ENCODE measurements at regions not wholly inside any gene's neighbourhood (a gene's known extent, or its start where the extent isn't known, plus 50 kb on each side); places are given as distances from the start of the nearest gene placed in this dataset.

GRCh38 chr12:5301539-5301938 is 130.4 kb upstream of the NTF3 start:
- Histone ChIP-seq H3K27me3 (ENCODE audit: control insufficient read depth, insufficient read depth, low read length) (no peaks in the 10 kb centered on the region), H3K36me3 (ENCODE audit: control insufficient read depth, insufficient read depth, low read length) (no peaks in the 10 kb centered on the region), H3K4me3 (ENCODE audit: low read length) (no peak overlapping the region), H3K9me3 (ENCODE audit: control insufficient read depth, low read depth, low read length) (no peaks in the 10 kb centered on the region), H3K27ac (ENCODE audit: low read length) (no peak overlapping the region), H3K4me1 (ENCODE audit: control insufficient read depth, insufficient read depth, low read length) (peaks cover 13% of the 10 kb centered on the region)
- peak in 1 of 2 donors; percentile 14 for DNase-seq

GRCh38 chr12:5305425-5305824 is 126.5 kb upstream of the NTF3 start:
- Histone ChIP-seq H3K4me1 (ENCODE audit: control insufficient read depth, insufficient read depth, low read length) (peaks cover 22% of the 10 kb centered on the region), H3K27me3 (ENCODE audit: control insufficient read depth, insufficient read depth, low read length) (no peaks in the 10 kb centered on the region), H3K4me3 (ENCODE audit: low read length) (no peak overlapping the region), H3K27ac (ENCODE audit: low read length) (no peak overlapping the region), H3K9me3 (ENCODE audit: control insufficient read depth, low read depth, low read length) (no peaks in the 10 kb centered on the region), H3K36me3 (ENCODE audit: control insufficient read depth, insufficient read depth, low read length) (no peaks in the 10 kb centered on the region)
- no CpG with 5 or more reads among the region's 7 CpGs for WGBS (ENCODE audit: insufficient coverage, low lambda C conversion rate)
- DNase-seq = no peak

GRCh38 chr12:5305886-5306545 is 125.9 kb upstream of the NTF3 start:
- peak; percentile 65 to 74 for DNase-seq
- 8% methylated on average over 2 of the region's 4 CpGs for WGBS (ENCODE audit: insufficient coverage, low lambda C conversion rate)
- Histone ChIP-seq H3K27me3 (ENCODE audit: control insufficient read depth, insufficient read depth, low read length) (no peaks in the 10 kb centered on the region), H3K9me3 (ENCODE audit: control insufficient read depth, low read depth, low read length) (no peaks in the 10 kb centered on the region), H3K36me3 (ENCODE audit: control insufficient read depth, insufficient read depth, low read length) (no peaks in the 10 kb centered on the region), H3K4me1 (ENCODE audit: control insufficient read depth, insufficient read depth, low read length) (peaks cover 22% of the 10 kb centered on the region), H3K4me3 (ENCODE audit: low read length) (no peak overlapping the region), H3K27ac (ENCODE audit: low read length) (peak overlapping the region; percentile 7)

- peaks cover 19% of the 10 kb centered on the region for H3K4me1 ChIP-seq (ENCODE audit: control insufficient read depth, insufficient read depth, low read length)
- H3K36me3 ChIP-seq (ENCODE audit: control insufficient read depth, insufficient read depth, low read length) = no peaks in the 10 kb centered on the region
- H3K4me3 ChIP-seq (ENCODE audit: low read length) = no peak overlapping the region
- DNase-seq = peak; percentile 26 to 66
- no CpG with 5 or more reads among the region's 3 CpGs for WGBS (ENCODE audit: insufficient coverage, low lambda C conversion rate)
- no peaks in the 10 kb centered on the region for H3K27me3 ChIP-seq (ENCODE audit: control insufficient read depth, insufficient read depth, low read length)
- no peaks in the 10 kb centered on the region for H3K9me3 ChIP-seq (ENCODE audit: control insufficient read depth, low read depth, low read length)
- peak overlapping the region; percentile 23 for H3K27ac ChIP-seq (ENCODE audit: low read length)
These were observed 124.8 kb upstream of the NTF3 start for GRCh38 chr12:5307065-5307464.

- DNase-seq = no peak
- Histone ChIP-seq H3K4me1 (ENCODE audit: control insufficient read depth, insufficient read depth, low read length) (peaks cover 19% of the 10 kb centered on the region), H3K27me3 (ENCODE audit: control insufficient read depth, insufficient read depth, low read length) (no peaks in the 10 kb centered on the region), H3K4me3 (ENCODE audit: low read length) (no peak overlapping the region), H3K9me3 (ENCODE audit: control insufficient read depth, low read depth, low read length) (no peaks in the 10 kb centered on the region), H3K27ac (ENCODE audit: low read length) (no peak overlapping the region), H3K36me3 (ENCODE audit: control insufficient read depth, insufficient read depth, low read length) (no peaks in the 10 kb centered on the region)
These were observed 123.7 kb upstream of the NTF3 start for GRCh38 chr12:5308216-5308615.

- H3K36me3 ChIP-seq (ENCODE audit: control insufficient read depth, insufficient read depth, low read length) = no peaks in the 10 kb centered on the region
- H3K27me3 ChIP-seq (ENCODE audit: control insufficient read depth, insufficient read depth, low read length) = no peaks in the 10 kb centered on the region
- H3K9me3 ChIP-seq (ENCODE audit: control insufficient read depth, low read depth, low read length) = peaks cover 3% of the 10 kb centered on the region
- no peak overlapping the region for H3K4me3 ChIP-seq (ENCODE audit: low read length)
- 90% methylated on average over 2 of the region's 8 CpGs for WGBS (ENCODE audit: insufficient coverage, low lambda C conversion rate)
- DNase-seq = no peak
- no peak overlapping the region for H3K27ac ChIP-seq (ENCODE audit: low read length)
- H3K4me1 ChIP-seq (ENCODE audit: control insufficient read depth, insufficient read depth, low read length) = peaks cover 19% of the 10 kb centered on the region
These were observed 122.9 kb upstream of the NTF3 start for GRCh38 chr12:5308996-5309395.

- H3K27ac ChIP-seq (ENCODE audit: low read length) = no peak overlapping the region
- DNase-seq = peak in 1 of 2 donors; percentile 48
- H3K27me3 ChIP-seq (ENCODE audit: control insufficient read depth, insufficient read depth, low read length) = no peaks in the 10 kb centered on the region
- 8% methylated on average over 2 of the region's 8 CpGs for WGBS (ENCODE audit: insufficient coverage, low lambda C conversion rate)
- H3K4me1 ChIP-seq (ENCODE audit: control insufficient read depth, insufficient read depth, low read length) = peaks cover 19% of the 10 kb centered on the region
- peaks cover 4% of the 10 kb centered on the region for H3K9me3 ChIP-seq (ENCODE audit: control insufficient read depth, low read depth, low read length)
- no peaks in the 10 kb centered on the region for H3K36me3 ChIP-seq (ENCODE audit: control insufficient read depth, insufficient read depth, low read length)
- no peak overlapping the region for H3K4me3 ChIP-seq (ENCODE audit: low read length)
These were observed 122.3 kb upstream of the NTF3 start for GRCh38 chr12:5309654-5310053.

GRCh38 chr12:5310151-5310550 is 121.8 kb upstream of the NTF3 start:
- Histone ChIP-seq H3K4me1 (ENCODE audit: control insufficient read depth, insufficient read depth, low read length) (peaks cover 19% of the 10 kb centered on the region), H3K27ac (ENCODE audit: low read length) (no peak overlapping the region), H3K36me3 (ENCODE audit: control insufficient read depth, insufficient read depth, low read length) (no peaks in the 10 kb centered on the region), H3K27me3 (ENCODE audit: control insufficient read depth, insufficient read depth, low read length) (no peaks in the 10 kb centered on the region), H3K4me3 (ENCODE audit: low read length) (no peak overlapping the region), H3K9me3 (ENCODE audit: control insufficient read depth, low read depth, low read length) (peaks cover 4% of the 10 kb centered on the region)
- no CpG with 5 or more reads among the region's 1 CpG for WGBS (ENCODE audit: insufficient coverage, low lambda C conversion rate)
- no peak for DNase-seq

GRCh38 chr12:5317556-5317955 is 114.4 kb upstream of the NTF3 start:
- H3K27ac ChIP-seq (ENCODE audit: low read length) = no peak overlapping the region
- no peak overlapping the region for H3K4me3 ChIP-seq (ENCODE audit: low read length)
- no peak for DNase-seq

GRCh38 chr12:5318874-5319273 is 113.0 kb upstream of the NTF3 start:
- Histone ChIP-seq H3K36me3 (ENCODE audit: control insufficient read depth, insufficient read depth, low read length) (no peaks in the 10 kb centered on the region), H3K9me3 (ENCODE audit: control insufficient read depth, low read depth, low read length) (peaks cover 2% of the 10 kb centered on the region), H3K27ac (ENCODE audit: low read length) (peak overlapping the region; percentile 60), H3K27me3 (ENCODE audit: control insufficient read depth, insufficient read depth, low read length) (no peaks in the 10 kb centered on the region), H3K4me3 (ENCODE audit: low read length) (no peak overlapping the region), H3K4me1 (ENCODE audit: control insufficient read depth, insufficient read depth, low read length) (peaks cover 11% of the 10 kb centered on the region)
- peak; percentile 80 to 87 for DNase-seq

More at GRCh38 chr12:5317556-5317955, 114.4 kb upstream of the NTF3 start:
- H3K9me3 ChIP-seq (ENCODE audit: control insufficient read depth, low read depth, low read length) = peaks cover 4% of the 10 kb centered on the region
- no peaks in the 10 kb centered on the region for H3K36me3 ChIP-seq (ENCODE audit: control insufficient read depth, insufficient read depth, low read length)
- peaks cover 11% of the 10 kb centered on the region for H3K4me1 ChIP-seq (ENCODE audit: control insufficient read depth, insufficient read depth, low read length)
- no peaks in the 10 kb centered on the region for H3K27me3 ChIP-seq (ENCODE audit: control insufficient read depth, insufficient read depth, low read length)

- DNase-seq = no peak
- WGBS (ENCODE audit: insufficient coverage, low lambda C conversion rate) = 55% methylated on average over 2 of the region's 7 CpGs
- no peaks in the 10 kb centered on the region for H3K36me3 ChIP-seq (ENCODE audit: control insufficient read depth, insufficient read depth, low read length)
- no peaks in the 10 kb centered on the region for H3K9me3 ChIP-seq (ENCODE audit: control insufficient read depth, low read depth, low read length)
- H3K4me3 ChIP-seq (ENCODE audit: low read length) = no peak overlapping the region
- H3K4me1 ChIP-seq (ENCODE audit: control insufficient read depth, insufficient read depth, low read length) = no peaks in the 10 kb centered on the region
- no peaks in the 10 kb centered on the region for H3K27me3 ChIP-seq (ENCODE audit: control insufficient read depth, insufficient read depth, low read length)
- H3K27ac ChIP-seq (ENCODE audit: low read length) = no peak overlapping the region
These were observed 103.0 kb upstream of the NTF3 start for GRCh38 chr12:5328669-5329517.
